GM12892 (cell line): ENCODE measurements at regions not wholly inside any gene's neighbourhood (a gene's known extent, or its start where the extent isn't known, plus 50 kb on each side); places are given as distances from the start of the nearest gene placed in this dataset.

Experiments
- POLR2A ChIP-seq: IDR thresholded peaks from 2 replicates; pipeline ENCODE4 v1.6.1; 2011; ENCODE audit warnings: low read depth, low read length, control low read depth
- POLR2AphosphoS5 ChIP-seq: IDR thresholded peaks from 2 replicates; pipeline ENCODE4 v1.6.1; 2011; ENCODE audit warnings: low read depth, low read length, control low read depth

DNA sequence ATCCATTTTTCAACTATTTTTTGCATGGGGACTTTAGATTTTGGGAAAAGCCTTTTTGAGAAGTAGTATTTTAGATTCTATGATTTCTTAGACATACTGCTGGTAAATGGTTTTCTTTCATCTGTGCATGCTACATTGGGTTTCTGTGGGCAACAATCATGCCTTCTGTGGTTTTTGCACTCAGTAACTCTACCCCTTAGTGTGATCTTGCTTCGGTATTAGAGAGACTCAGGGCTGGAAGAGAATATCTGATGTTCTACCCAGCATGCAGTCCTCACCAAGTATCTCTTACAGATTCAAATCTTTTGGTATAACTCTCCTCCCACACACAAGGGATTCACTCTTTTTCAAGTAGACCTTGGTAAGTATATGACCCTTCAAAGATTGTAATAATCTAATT, 183.0 kb downstream of the PMAIP1 start:
- no peak for TF ChIP-seq POLR2A
- no peak for TF ChIP-seq POLR2AphosphoS5
